Adrenal gland (tissue), 9 donors: ENCODE measurements at regions not wholly inside any gene's neighbourhood (a gene's known extent, or its start where the extent isn't known, plus 50 kb on each side); places are given as distances from the start of the nearest gene placed in this dataset.

Experiments
- DNase-seq, 7 donors: peaks; one replicate each; pipeline ENCODE4 v3.0.0-alpha.2; 2019 to 2020
- H3K27ac ChIP-seq, 5 donors: fragments of 200-600 bp; sonication (generic) in 4 of 5; 1 replicate in 3 of 5; 2 replicates in 2 of 5; pipeline versions ENCODE4 v1.5.1 to v1.8.0; 2016 to 2020; ENCODE audit warnings: mild to moderate bottlenecking in 1 of 5
- H3K27me3 ChIP-seq: fragments of 200-600 bp; 2 replicates; pipeline ENCODE4 v1.8.0; 2021
- H3K36me3 ChIP-seq, 2 donors: fragments of 200-600 bp; replicated peaks in 1 of 2; 1 replicate in 1 of 2; 2 replicates in 1 of 2; pipeline versions ENCODE4 v1.5.1 to v1.8.0; 2018 to 2022
- H3K4me1 ChIP-seq, 2 donors: fragments of 200-600 bp; replicated peaks in 1 of 2; 1 replicate in 1 of 2; 2 replicates in 1 of 2; pipeline versions ENCODE4 v1.5.1 to v1.8.0; 2018 to 2021
- H3K4me3 ChIP-seq, 4 donors: fragments of 200-600 bp; sonication (generic) in 3 of 4; one replicate each; pipeline ENCODE4 v1.5.1; 2016 to 2018
- H3K9me3 ChIP-seq, 3 donors: fragments of 200-600 bp; sonication (generic) in 1 of 3; replicated peaks in 1 of 3; 1 replicate in 2 of 3; 2 replicates in 1 of 3; pipeline versions ENCODE4 v1.5.1 to v1.8.0; 2016 to 2021
- POLR2A ChIP-seq, 2 donors: fragments of 450-650 bp; IDR thresholded peaks; one replicate each; pipeline ENCODE4 v1.6.1; 2017; ENCODE audit warnings: antibody characterized with exemption in 2 of 2, mild to moderate bottlenecking in 2 of 2, moderate library complexity in 1 of 2
- WGBS, 4 donors: extraction: QIAGEN DNeasy Blood & Tissue Kit in 2 of 4; methylation state at CpG; one replicate each; pipeline versions ENCODE4 v1.1.5 to v1.1.7; 2013 to 2017; 5-methylcytosine and 5-hydroxymethylcytosine counted together
- intact Hi-C, 2 donors: fragments of 100-400 bp; cut with DNase I; formaldehyde crosslinking; loops; one replicate each; pipeline versions ENCODE4 v1.14.1 to v1.15.0; 2022 to 2023
- TF ChIP-seq, protein P1 (sequence below), 6 experiments: fragments of 450-650 bp in 4 of 6; fragments of 200-600 bp in 2 of 6; sonication (generic) in 1 of 6; IDR thresholded peaks; 1 replicate in 5 of 6; 2 replicates in 1 of 6; pipeline versions ENCODE4 v1.5.1 to v1.8.0; 2016 to 2021; ENCODE audit warnings: antibody characterized with exemption in 6 of 6, mild to moderate bottlenecking in 2 of 6, moderate library complexity in 1 of 6
- donor health status: healthy with polysubstance abuse.
- donor health status: Bipolar disorder and iron deficiency.
- donor health status: DM: yes; HTN: yes; CAD: no.
- donor health status: DM: no; HTN: no; CAD: no.
- donor health status: DM: no; HTN: no; CAD: no.

GRCh38 chr21:24175106-24175505 lies 1432.2 kb downstream of the MRPL39 start:
- Histone ChIP-seq H3K4me3 (no peak overlapping the region), H3K27ac (no peak overlapping the region), H3K27me3 (no peaks in the 10 kb centered on the region), H3K36me3 (no peaks in the 10 kb centered on the region), H3K9me3 (no peaks in the 10 kb centered on the region), H3K4me1 (no peaks in the 10 kb centered on the region)
- no peak for TF ChIP-seq POLR2A (IDR thresholded peaks at IDR 0.05)
- TF ChIP-seq, protein P1, sequence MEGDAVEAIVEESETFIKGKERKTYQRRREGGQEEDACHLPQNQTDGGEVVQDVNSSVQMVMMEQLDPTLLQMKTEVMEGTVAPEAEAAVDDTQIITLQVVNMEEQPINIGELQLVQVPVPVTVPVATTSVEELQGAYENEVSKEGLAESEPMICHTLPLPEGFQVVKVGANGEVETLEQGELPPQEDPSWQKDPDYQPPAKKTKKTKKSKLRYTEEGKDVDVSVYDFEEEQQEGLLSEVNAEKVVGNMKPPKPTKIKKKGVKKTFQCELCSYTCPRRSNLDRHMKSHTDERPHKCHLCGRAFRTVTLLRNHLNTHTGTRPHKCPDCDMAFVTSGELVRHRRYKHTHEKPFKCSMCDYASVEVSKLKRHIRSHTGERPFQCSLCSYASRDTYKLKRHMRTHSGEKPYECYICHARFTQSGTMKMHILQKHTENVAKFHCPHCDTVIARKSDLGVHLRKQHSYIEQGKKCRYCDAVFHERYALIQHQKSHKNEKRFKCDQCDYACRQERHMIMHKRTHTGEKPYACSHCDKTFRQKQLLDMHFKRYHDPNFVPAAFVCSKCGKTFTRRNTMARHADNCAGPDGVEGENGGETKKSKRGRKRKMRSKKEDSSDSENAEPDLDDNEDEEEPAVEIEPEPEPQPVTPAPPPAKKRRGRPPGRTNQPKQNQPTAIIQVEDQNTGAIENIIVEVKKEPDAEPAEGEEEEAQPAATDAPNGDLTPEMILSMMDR (IDR thresholded peaks at IDR 0.05) = no peak
- WGBS, 4 donors = 65 to 90% (median 84%) methylated on average over 1 of the region's 1 CpG
- intact Hi-C loops = no loop called here
- no peak for DNase-seq

- Histone ChIP-seq H3K4me3 (no peak overlapping the region), H3K27me3 (no peaks in the 10 kb centered on the region), H3K36me3 (no peaks in the 10 kb centered on the region), H3K4me1 (no peaks in the 10 kb centered on the region), H3K27ac (no peak overlapping the region), H3K9me3 (no peaks in the 10 kb centered on the region)
- TF ChIP-seq POLR2A (IDR thresholded peaks at IDR 0.05) = no peak
- TF ChIP-seq, protein P1 (IDR thresholded peaks at IDR 0.05) = no peak
- DNase-seq = no peak
- intact Hi-C loops = no loop called here
- 72 to 84% (median 78%) methylated on average over 4 of the region's 4 CpGs for WGBS, 4 donors
Measured at GRCh38 chr21:24171736-24172135, 1435.5 kb downstream of the MRPL39 start.

GRCh38 chr21:24163539-24163938 lies 1443.7 kb downstream of the MRPL39 start:
- Histone ChIP-seq H3K9me3 (no peaks in the 10 kb centered on the region), H3K27ac (no peak overlapping the region), H3K4me3 (no peak overlapping the region), H3K4me1 (no peaks in the 10 kb centered on the region), H3K27me3 (no peaks in the 10 kb centered on the region), H3K36me3 (no peaks in the 10 kb centered on the region)
- 80 to 85% (median 82%) methylated on average over 8 of the region's 8 CpGs for WGBS, 4 donors
- intact Hi-C loops = no loop called here
- TF ChIP-seq, protein P1 (IDR thresholded peaks at IDR 0.05) = no peak
- TF ChIP-seq POLR2A (IDR thresholded peaks at IDR 0.05) = no peak
- DNase-seq = no peak

DNA sequence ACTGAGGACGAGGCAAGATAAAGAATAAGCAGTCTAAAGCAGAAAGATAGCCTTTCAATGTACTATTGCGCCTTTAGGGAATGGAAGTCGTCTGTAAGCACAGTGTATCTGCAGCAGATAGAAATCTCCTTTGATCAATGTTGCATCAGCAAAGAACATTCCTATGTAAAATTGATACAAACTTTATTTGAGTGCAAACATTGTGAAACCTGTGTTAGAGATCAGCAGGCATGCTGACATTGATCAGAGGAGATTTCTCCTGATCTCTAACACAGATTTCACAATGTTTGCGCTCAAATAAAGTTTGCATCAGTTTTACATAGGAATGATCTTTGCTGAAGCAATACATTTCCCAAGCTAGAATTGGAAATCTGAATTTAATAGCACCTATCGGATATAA lies 1446.8 kb downstream of the MRPL39 start:
- TF ChIP-seq POLR2A (IDR thresholded peaks at IDR 0.05) = no peak
- TF ChIP-seq, protein P1 (IDR thresholded peaks at IDR 0.05) = no peak
- H3K9me3 ChIP-seq = no peaks in the 10 kb centered on the region
- no peaks in the 10 kb centered on the region for H3K4me1 ChIP-seq
- 68 to 86% (median 82%) methylated on average over 5 of the region's 5 CpGs for WGBS, 4 donors
- DNase-seq = no peak
- intact Hi-C loops = no loop called here
- H3K4me3 ChIP-seq = no peak overlapping the region
- no peaks in the 10 kb centered on the region for H3K36me3 ChIP-seq
- no peaks in the 10 kb centered on the region for H3K27me3 ChIP-seq
- H3K27ac ChIP-seq = no peak overlapping the region
